Osteoblast (primary cell): ENCODE measurements at regions not wholly inside any gene's neighbourhood (a gene's known extent, or its start where the extent isn't known, plus 50 kb on each side); places are given as distances from the start of the nearest gene placed in this dataset. TPM values are rescaled to one million over a fixed set of nuclear protein-coding genes. Genes with fewer than 3 reads are reported as not detected.

Experiments
- DNase-seq: peaks from one replicate; pipeline ENCODE4 v3.0.0; 2011; ENCODE audit warnings: low spot score, mixed read lengths; ENCODE audit not compliant: insufficient read length; ENCODE audit errors: missing footprints
- H2AFZ ChIP-seq: 2 replicates; pipeline ENCODE4 v1.6.0; 2011; ENCODE audit warnings: mild to moderate bottlenecking, low read length
- H3K27ac ChIP-seq: 2 replicates; pipeline ENCODE4 v1.5.1; 2011; ENCODE audit warnings: mild to moderate bottlenecking, low read depth, low read length, moderate library complexity
- H3K27me3 ChIP-seq: 2 replicates; pipeline ENCODE4 v1.6.0; 2012; ENCODE audit warnings: mild to moderate bottlenecking, control low read depth, inconsistent platforms, low read length, moderate library complexity; ENCODE audit not compliant: insufficient read depth
- H3K36me3 ChIP-seq: 2 replicates; pipeline ENCODE4 v1.5.1; 2011; ENCODE audit warnings: mild to moderate bottlenecking, low read length, control low read depth, moderate library complexity; ENCODE audit not compliant: insufficient read depth
- H3K4me1 ChIP-seq: 2 replicates; pipeline ENCODE4 v1.5.1; 2011; ENCODE audit warnings: mild to moderate bottlenecking, low read length, control low read depth, moderate library complexity; ENCODE audit not compliant: insufficient read depth
- H3K4me2 ChIP-seq: 2 replicates; pipeline ENCODE4 v1.6.0; 2011; ENCODE audit warnings: mild to moderate bottlenecking, low read length; ENCODE audit not compliant: insufficient read depth
- H3K4me3 ChIP-seq: fragments of 200-600 bp; sonication (generic); 3 replicates; pipeline ENCODE4 v1.5.1; 2012; ENCODE audit warnings: mild to moderate bottlenecking, low read length, inconsistent platforms; ENCODE audit not compliant: insufficient read depth
- H3K79me2 ChIP-seq: 2 replicates; pipeline ENCODE4 v1.6.0; 2012; ENCODE audit warnings: mild to moderate bottlenecking, low read length, control low read depth, inconsistent platforms; ENCODE audit not compliant: insufficient read depth
- H3K9me3 ChIP-seq: 2 replicates; pipeline ENCODE4 v1.5.1; 2011; ENCODE audit warnings: low read depth, low read length, control low read depth
- H4K20me1 ChIP-seq: 2 replicates; pipeline ENCODE4 v1.6.0; 2012; ENCODE audit warnings: mild to moderate bottlenecking, low read length, control low read depth; ENCODE audit not compliant: insufficient read depth
- CTCF ChIP-seq: IDR thresholded peaks from 2 replicates; pipeline ENCODE4 v1.5.1; 2011; ENCODE audit warnings: mild to moderate bottlenecking, low read depth, low read length, moderate library complexity; ENCODE audit errors: extremely low read depth
- small RNA-seq: library from RNA; depleted of rRNA; stranded (forward); fragments of <200 nt; gene quantifications from one replicate; pipeline ENCODE3, GENCODE V24; 2012

- H3K9me3 ChIP-seq: no peaks in the 10 kb centered on the region
- H3K79me2 ChIP-seq: no peaks in the 10 kb centered on the region
- no peaks in the 10 kb centered on the region for H3K4me1 ChIP-seq
- H3K36me3 ChIP-seq: no peaks in the 10 kb centered on the region
- H3K4me2 ChIP-seq: no peak overlapping the region
- no peak for DNase-seq
- no peak overlapping the region for H2AFZ ChIP-seq
- TF ChIP-seq CTCF: no peak
- H4K20me1 ChIP-seq: no peaks in the 10 kb centered on the region
- H3K27me3 ChIP-seq: peaks cover 45% of the 10 kb centered on the region
- H3K4me3 ChIP-seq: no peak overlapping the region
- H3K27ac ChIP-seq: no peak overlapping the region
Observed at GRCh38 chrX:71852182-71852581, 58.5 kb upstream of the NHSL2 start.

GRCh38 chrX:71859637-71860036 lies 51.0 kb upstream of the NHSL2 start:
- H3K27me3 ChIP-seq: peaks cover 50% of the 10 kb centered on the region
- DNase-seq: peak; percentile 3
- H3K27ac ChIP-seq: no peak overlapping the region
- no peaks in the 10 kb centered on the region for H3K79me2 ChIP-seq
- no peaks in the 10 kb centered on the region for H3K36me3 ChIP-seq
- H3K4me2 ChIP-seq: no peak overlapping the region
- no peaks in the 10 kb centered on the region for H3K9me3 ChIP-seq
- no peak overlapping the region for H3K4me3 ChIP-seq
- no peak overlapping the region for H2AFZ ChIP-seq
- H4K20me1 ChIP-seq: no peaks in the 10 kb centered on the region
- no peaks in the 10 kb centered on the region for H3K4me1 ChIP-seq
- TF ChIP-seq CTCF: peak; percentile 73

Small RNA genes lying in the stretch of these regions (small RNA-seq; reads per million reads assigned to genes)
- not detected for gene BX276092.3
